B cell (primary cell): ENCODE measurements at regions not wholly inside any gene's neighbourhood (a gene's known extent, or its start where the extent isn't known, plus 50 kb on each side); places are given as distances from the start of the nearest gene placed in this dataset.

ENCODE experiments used
- ATAC-seq: fragments of 200-7000 bp; cut with Tn5 transposase; one replicate; pipeline ENCODE4 v1.10.0; 2021; ENCODE audit warnings: low read depth, mild to moderate bottlenecking, moderate number of reproducible peaks, moderate library complexity
- CTCF ChIA-PET: fragments of 350-600 bp; sonication (Branson Sonifier 250); formaldehyde crosslinking; loops from one replicate; lab custom pipeline; 2021; ENCODE audit warnings: antibody characterized with exemption, inconsistent platforms; lab: Charles Lee
- POLR2A ChIA-PET: fragments of 350-600 bp; sonication (Branson Sonifier 250); formaldehyde crosslinking; loops from one replicate; lab custom pipeline; 2021; ENCODE audit warnings: antibody characterized with exemption; lab: Charles Lee
- DNase-seq: peaks from one replicate; pipeline ENCODE4 v3.0.0; 2013
- H2AFZ ChIP-seq: 2 replicates; pipeline ENCODE4 v1.6.1; 2012; ENCODE audit warnings: mild to moderate bottlenecking, low read depth, low read length; ENCODE audit not compliant: insufficient read depth, poor library complexity, severe bottlenecking
- H3K27ac ChIP-seq, 2 donors: 1 replicate in 1 of 2; 2 replicates in 1 of 2; pipeline ENCODE4 v1.5.1; 2012 to 2013; ENCODE audit warnings: low read length in 2 of 2, mild to moderate bottlenecking in 2 of 2, moderate library complexity in 1 of 2
- H3K27me3 ChIP-seq, 4 experiments: fragments of 200-600 bp in 1 of 4; sonication (generic) in 1 of 4; replicated peaks in 1 of 4; 1 replicate in 2 of 4; 2 replicates in 2 of 4; pipeline versions ENCODE4 v1.6.1 to v1.7.0; 2013 to 2016; ENCODE audit warnings: low read length in 3 of 4, mild to moderate bottlenecking in 2 of 4, mixed read lengths in 1 of 4, moderate library complexity in 1 of 4; ENCODE audit not compliant: insufficient read depth in 4 of 4, control insufficient read depth in 3 of 4; ENCODE audit errors: control extremely low read depth in 1 of 4
- H3K36me3 ChIP-seq, 2 experiments: replicated peaks in 1 of 2; 1 replicate in 1 of 2; 2 replicates in 1 of 2; pipeline versions ENCODE4 v1.6.1 to v1.7.1; 2013; ENCODE audit warnings: low read length in 1 of 2; ENCODE audit not compliant: insufficient read depth in 2 of 2, control insufficient read depth in 1 of 2; ENCODE audit errors: control extremely low read depth in 1 of 2, extremely low read depth in 1 of 2
- H3K4me1 ChIP-seq, 2 donors: fragments of 200-600 bp in 1 of 2; sonication (generic) in 1 of 2; 1 replicate in 1 of 2; 2 replicates in 1 of 2; pipeline versions ENCODE4 v1.5.1 to v1.6.1; 2013 to 2017; ENCODE audit warnings: low read length in 2 of 2; ENCODE audit not compliant: control insufficient read depth in 2 of 2, insufficient read depth in 2 of 2
- H3K4me2 ChIP-seq: replicated peaks from 2 replicates; pipeline ENCODE3; 2012; ENCODE audit warnings: mild to moderate bottlenecking, low read depth, low read length; ENCODE audit not compliant: poor library complexity, severe bottlenecking
- H3K4me3 ChIP-seq, 5 experiments: fragments of 200-600 bp in 1 of 5; sonication (generic) in 1 of 5; 1 replicate in 3 of 5; 2 replicates in 2 of 5; pipeline versions ENCODE4 v1.5.1 to v1.7.0; 2011 to 2016; ENCODE audit warnings: low read length in 4 of 5, mild to moderate bottlenecking in 4 of 5, low read depth in 2 of 5, control low read depth in 1 of 5, moderate library complexity in 1 of 5; ENCODE audit not compliant: insufficient read depth in 1 of 5; ENCODE audit errors: control extremely low read depth in 1 of 5, extremely low read depth in 1 of 5
- H3K79me2 ChIP-seq: fragments of 200-600 bp; sonication (generic); one replicate; pipeline ENCODE4 v1.6.0; 2016; ENCODE audit warnings: low read length; ENCODE audit not compliant: control insufficient read depth, insufficient read depth
- H3K9ac ChIP-seq: fragments of 200-600 bp; sonication (generic); 2 replicates; pipeline ENCODE4 v1.6.1; 2017; ENCODE audit warnings: mild to moderate bottlenecking, low read length, moderate library complexity
- H3K9me3 ChIP-seq, 3 donors: one replicate each; pipeline versions ENCODE4 v1.6.1 to v1.7.1; 2013; ENCODE audit warnings: low read length in 2 of 3; ENCODE audit not compliant: control insufficient read depth in 2 of 3, insufficient read depth in 1 of 3; ENCODE audit errors: control extremely low read depth in 1 of 3
- H4K20me1 ChIP-seq: 2 replicates; pipeline ENCODE4 v1.6.0; 2012; ENCODE audit warnings: mild to moderate bottlenecking, low read length; ENCODE audit not compliant: insufficient read depth, control insufficient read depth, poor library complexity, severe bottlenecking
- H3K27ac Mint-ChIP-seq: one replicate; pipeline ENCODE4 v1.8.0; 2021; ENCODE audit warnings: mixed read lengths
- H3K27me3 Mint-ChIP-seq: one replicate; pipeline ENCODE4 v1.8.0; 2021; ENCODE audit warnings: mixed read lengths
- H3K4me1 Mint-ChIP-seq: one replicate; pipeline ENCODE4 v1.8.0; 2021; ENCODE audit warnings: mixed read lengths
- H3K4me3 Mint-ChIP-seq: one replicate; pipeline ENCODE4 v1.8.0; 2021; ENCODE audit warnings: mixed read lengths
- H3K9me3 Mint-ChIP-seq: one replicate; pipeline ENCODE4 v1.8.0; 2022; ENCODE audit warnings: mixed read lengths; ENCODE audit not compliant: insufficient read depth
- EZH2 ChIP-seq: IDR thresholded peaks from 2 replicates; pipeline ENCODE4 v1.6.1; 2012; ENCODE audit warnings: borderline replicate concordance, low read depth, mild to moderate bottlenecking, moderate library complexity, low read length; ENCODE audit not compliant: insufficient read depth, poor library complexity, severe bottlenecking
- WGBS: methylation state at CpG from one replicate; pipeline ENCODE4 v1.1.5; 2013; ENCODE audit warnings: missing lambda C conversion rate; ENCODE audit not compliant: insufficient coverage; 5-methylcytosine and 5-hydroxymethylcytosine counted together
- intact Hi-C: fragments of 100-400 bp; cut with micrococcal nuclease; formaldehyde crosslinking; loops from one replicate; pipeline ENCODE4 v1.10.0; 2022
- TF ChIP-seq, protein P1 (sequence below): fragments of 200-600 bp; IDR thresholded peaks from one replicate; pipeline ENCODE4 v1.8.0; 2022; ENCODE audit warnings: antibody characterized with exemption, mild to moderate bottlenecking

DNA sequence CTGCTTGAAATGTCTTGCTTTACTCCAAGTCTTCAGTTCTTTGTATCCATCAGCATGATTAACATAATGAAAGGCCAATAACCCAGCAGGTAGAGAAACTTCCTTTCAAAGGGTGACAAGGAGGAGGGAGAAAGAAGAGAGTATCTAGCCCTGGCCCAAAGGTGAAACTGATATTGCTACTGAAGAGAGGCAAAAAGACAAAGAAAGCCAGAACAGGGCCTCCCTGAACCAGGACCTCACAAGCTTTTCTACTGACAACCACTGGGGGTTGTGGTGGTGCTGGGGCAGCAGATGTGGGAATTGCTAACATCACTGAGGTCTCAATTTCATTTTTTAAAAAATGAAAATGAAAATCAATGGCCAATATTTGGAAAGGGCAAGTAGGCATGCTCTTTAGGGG, 234.1 kb downstream of the RSL24D1 start:
- Histone ChIP-seq H3K9ac (no peak overlapping the region), H3K79me2 (no peaks in the 10 kb centered on the region), H3K4me2 (no peak overlapping the region), H3K27ac (no peak overlapping the region), H3K9me3 (peaks cover 0 to 6% (median 1%) of the 10 kb centered on the region in 3 donors), H3K4me1 (no peaks in the 10 kb centered on the region), H3K36me3 (no peaks in the 10 kb centered on the region), H4K20me1 (no peaks in the 10 kb centered on the region), H3K27me3 (no peaks in the 10 kb centered on the region), H2AFZ (no peak overlapping the region), H3K4me3 (no peak overlapping the region)
- Mint-ChIP-seq H3K4me1 (no peaks in the 10 kb centered on the region), H3K4me3 (no peak overlapping the region), H3K27me3 (no peaks in the 10 kb centered on the region), H3K27ac (no peak overlapping the region), H3K9me3 (peaks cover 11% of the 10 kb centered on the region)
- no peak for TF ChIP-seq EZH2
- TF ChIP-seq, protein P1, sequence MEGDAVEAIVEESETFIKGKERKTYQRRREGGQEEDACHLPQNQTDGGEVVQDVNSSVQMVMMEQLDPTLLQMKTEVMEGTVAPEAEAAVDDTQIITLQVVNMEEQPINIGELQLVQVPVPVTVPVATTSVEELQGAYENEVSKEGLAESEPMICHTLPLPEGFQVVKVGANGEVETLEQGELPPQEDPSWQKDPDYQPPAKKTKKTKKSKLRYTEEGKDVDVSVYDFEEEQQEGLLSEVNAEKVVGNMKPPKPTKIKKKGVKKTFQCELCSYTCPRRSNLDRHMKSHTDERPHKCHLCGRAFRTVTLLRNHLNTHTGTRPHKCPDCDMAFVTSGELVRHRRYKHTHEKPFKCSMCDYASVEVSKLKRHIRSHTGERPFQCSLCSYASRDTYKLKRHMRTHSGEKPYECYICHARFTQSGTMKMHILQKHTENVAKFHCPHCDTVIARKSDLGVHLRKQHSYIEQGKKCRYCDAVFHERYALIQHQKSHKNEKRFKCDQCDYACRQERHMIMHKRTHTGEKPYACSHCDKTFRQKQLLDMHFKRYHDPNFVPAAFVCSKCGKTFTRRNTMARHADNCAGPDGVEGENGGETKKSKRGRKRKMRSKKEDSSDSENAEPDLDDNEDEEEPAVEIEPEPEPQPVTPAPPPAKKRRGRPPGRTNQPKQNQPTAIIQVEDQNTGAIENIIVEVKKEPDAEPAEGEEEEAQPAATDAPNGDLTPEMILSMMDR: no peak
- DNase-seq (no peak), ATAC-seq (no peak)
- ChIA-PET POLR2A (no interaction called here), CTCF (no interaction called here)
- intact Hi-C loops: no loop called here

DNA sequence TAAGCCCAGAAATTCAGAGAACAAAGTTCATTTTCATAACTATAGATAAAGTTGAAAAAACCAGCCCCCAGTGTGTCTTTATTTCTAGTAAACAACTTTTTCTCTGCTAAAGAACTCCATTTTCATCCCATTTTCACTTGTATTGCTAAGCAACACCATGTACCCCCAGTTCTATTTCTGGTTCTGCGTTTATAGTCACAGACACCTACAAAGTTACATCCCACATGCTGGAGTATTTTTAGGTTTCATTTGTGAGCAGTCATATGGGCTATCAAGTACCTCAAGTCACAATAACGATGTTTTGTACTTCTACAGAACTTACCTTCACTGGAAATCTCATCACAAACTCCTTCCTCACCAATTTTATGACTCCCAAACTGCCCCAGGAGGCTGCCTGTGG, 236.5 kb downstream of the RSL24D1 start:
- Histone ChIP-seq H3K27ac (no peak overlapping the region), H3K9me3 (peaks cover 0 to 6% (median 1%) of the 10 kb centered on the region in 3 donors), H3K4me1 (no peaks in the 10 kb centered on the region), H4K20me1 (no peaks in the 10 kb centered on the region), H3K79me2 (no peaks in the 10 kb centered on the region), H2AFZ (no peak overlapping the region), H3K4me2 (no peak overlapping the region), H3K4me3 (no peak overlapping the region), H3K36me3 (no peaks in the 10 kb centered on the region), H3K9ac (no peak overlapping the region), H3K27me3 (no peaks in the 10 kb centered on the region)
- ChIA-PET CTCF (no interaction called here), POLR2A (no interaction called here)
- H3K27me3 Mint-ChIP-seq: no peaks in the 10 kb centered on the region
- ATAC-seq (no peak), DNase-seq (no peak)
- peaks cover 8% of the 10 kb centered on the region for H3K9me3 Mint-ChIP-seq
- H3K27ac Mint-ChIP-seq: no peak overlapping the region
- no peak overlapping the region for H3K4me3 Mint-ChIP-seq
- TF ChIP-seq EZH2: no peak
- TF ChIP-seq, protein P1: no peak
- intact Hi-C loops: no loop called here
- H3K4me1 Mint-ChIP-seq: no peaks in the 10 kb centered on the region
- WGBS: no CpG with 5 or more reads among the region's 2 CpGs
